Loucy (cell line): ENCODE measurements at regions not wholly inside any gene's neighbourhood (a gene's known extent, or its start where the extent isn't known, plus 50 kb on each side); places are given as distances from the start of the nearest gene placed in this dataset.

Experiments used
- CTCF ChIP-seq: fragments of 200-600 bp; sonication (generic); conservative IDR thresholded peaks from 2 replicates; pipeline ENCODE4 v1.5.1; 2014; ENCODE audit warnings: mild to moderate bottlenecking, antibody characterized with exemption, low read length
- EZH2phosphoT487 ChIP-seq: fragments of 200-600 bp; IDR thresholded peaks from 2 replicates; pipeline ENCODE4 v1.6.1; 2018; ENCODE audit warnings: antibody characterized with exemption, mild to moderate bottlenecking, moderate library complexity, borderline replicate concordance

- TF ChIP-seq CTCF (no peak), EZH2phosphoT487 (no peak)
Measured at GRCh38 chr12:104823985-104824461, 134.1 kb downstream of the SLC41A2 start.
